ENCODE measurements at regions not wholly inside any gene's neighbourhood (a gene's known extent, or its start where the extent isn't known, plus 50 kb on each side); places are given as distances from the start of the nearest gene placed in this dataset.

- DNase-seq = no peak
These were observed 51.3 kb upstream of the PFKP start for GRCh38 chr10:3016016-3016415.

DNA sequence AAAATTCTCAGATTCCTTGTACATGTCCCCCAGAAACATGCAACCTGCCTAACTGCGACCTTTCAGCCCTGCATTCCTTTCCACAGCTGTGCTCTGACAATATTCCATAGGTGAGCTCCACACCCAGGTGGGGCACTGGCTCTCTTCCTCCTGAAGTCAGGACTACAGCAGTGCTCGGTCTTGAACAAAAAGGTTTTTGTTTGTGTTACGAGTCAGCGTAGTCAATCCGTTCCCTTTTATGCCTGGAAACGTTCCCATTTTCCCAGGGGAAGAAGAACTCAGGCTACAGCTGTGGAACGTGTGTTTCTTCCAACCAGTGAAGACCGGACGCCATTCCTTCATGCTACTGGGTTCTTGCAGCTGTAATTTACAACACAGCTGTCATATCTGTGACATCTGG is 52.4 kb upstream of the PFKP start:
- no peak for DNase-seq

- DNase-seq = no peak
These were observed 55.1 kb upstream of the PFKP start for GRCh38 chr10:3012223-3012622.

GRCh38 chr10:3010816-3011460 is 56.4 kb upstream of the PFKP start:
- DNase-seq = no peak

- DNase-seq = no peak
These were observed 57.0 kb upstream of the PFKP start for GRCh38 chr10:3010334-3010733.

DNA sequence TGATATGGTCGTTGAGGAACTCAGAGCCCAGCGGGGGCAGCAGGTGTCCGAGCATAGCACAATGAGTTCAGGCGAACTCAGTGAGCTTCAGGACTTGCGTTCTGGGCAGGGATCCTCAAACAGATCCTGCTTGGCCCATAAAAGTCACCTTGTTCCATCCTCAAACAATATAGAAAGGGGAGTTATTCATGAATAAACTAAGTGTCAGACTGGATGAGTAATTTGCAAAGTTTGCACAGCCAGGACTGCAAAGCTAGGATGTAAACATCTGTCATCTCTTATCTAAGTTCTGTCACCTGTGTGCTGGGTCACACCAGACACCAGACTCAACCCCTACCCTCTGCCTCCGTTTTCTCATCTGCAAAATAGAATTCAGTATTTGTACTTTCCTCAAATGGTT is 58.0 kb upstream of the PFKP start:
- DNase-seq = no peak

DNA sequence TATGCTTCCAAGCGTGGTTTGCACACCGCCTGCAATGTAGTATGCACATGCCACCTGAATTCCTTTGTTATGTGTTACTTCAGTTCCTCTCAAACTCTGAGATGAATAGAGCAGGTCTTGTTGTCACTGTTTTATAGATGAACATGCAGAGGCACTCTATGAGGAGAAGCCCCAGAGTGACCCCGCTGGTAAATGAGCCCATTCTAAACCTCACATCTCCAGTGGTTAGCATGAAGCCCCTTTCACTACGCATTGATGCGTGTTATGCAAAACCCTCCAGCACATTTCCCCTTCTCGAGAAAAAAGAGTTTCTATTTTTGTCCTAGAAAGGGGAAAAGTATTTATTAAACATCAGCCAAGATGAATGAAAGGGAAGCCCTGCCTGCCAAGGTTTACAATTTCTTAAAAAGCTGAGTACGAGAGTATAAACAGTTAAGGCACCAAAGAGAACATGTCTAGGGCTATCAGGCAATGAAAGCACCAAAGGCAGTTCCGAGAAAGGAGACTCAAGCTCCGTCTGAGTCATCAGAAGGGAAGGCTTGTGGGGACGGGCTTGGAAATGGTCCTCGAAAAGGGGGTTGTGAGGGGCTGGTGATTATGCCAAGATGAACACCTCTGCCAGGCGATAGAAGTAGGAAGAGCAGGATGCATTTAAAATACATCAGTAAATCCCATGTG is 58.7 kb upstream of the PFKP start:
- DNase-seq = no peak

GRCh38 chr10:3006607-3007006 is 60.7 kb upstream of the PFKP start:
- no peak for DNase-seq

DNA sequence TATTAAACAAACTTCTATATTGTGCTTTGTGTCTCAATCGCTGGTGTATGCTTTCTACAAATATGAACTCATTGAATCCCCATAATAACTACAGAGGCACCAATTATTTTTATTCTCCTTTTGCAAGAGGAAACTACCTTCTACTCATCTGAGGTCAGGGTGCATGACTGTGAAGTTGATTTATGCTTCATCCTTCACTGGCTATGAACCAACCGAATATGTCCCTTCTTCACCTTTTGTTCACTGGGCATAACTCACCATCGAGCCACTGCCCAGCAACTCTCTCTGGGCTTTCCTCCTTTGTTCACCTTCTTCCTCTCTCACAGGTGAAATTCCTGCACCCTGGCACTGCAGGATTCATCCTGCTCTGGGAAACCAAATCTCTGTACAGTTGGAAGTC is 61.3 kb upstream of the PFKP start:
- no peak for DNase-seq

- DNase-seq = no peak
These were observed 65.0 kb upstream of the PFKP start for GRCh38 chr10:3002304-3002703.

DNA sequence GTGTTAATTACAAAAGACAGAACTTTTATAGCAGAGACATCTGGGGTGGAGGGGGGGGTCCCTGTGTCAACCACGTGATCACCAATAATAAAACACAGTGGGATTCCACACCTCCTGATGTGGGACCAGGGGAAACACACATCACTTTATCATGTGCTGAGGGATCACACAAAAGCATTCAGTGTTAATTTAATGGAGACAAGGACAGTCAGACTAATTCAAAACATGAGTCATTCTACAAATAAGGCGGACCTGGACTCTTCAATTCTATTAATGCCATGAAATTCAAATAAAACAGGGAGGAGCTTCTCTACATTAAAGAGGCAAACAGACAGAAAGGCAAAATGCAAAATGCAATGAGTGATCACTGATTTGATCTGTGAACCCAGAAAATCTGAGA is 67.3 kb upstream of the PFKP start:
- DNase-seq = no peak

DNA sequence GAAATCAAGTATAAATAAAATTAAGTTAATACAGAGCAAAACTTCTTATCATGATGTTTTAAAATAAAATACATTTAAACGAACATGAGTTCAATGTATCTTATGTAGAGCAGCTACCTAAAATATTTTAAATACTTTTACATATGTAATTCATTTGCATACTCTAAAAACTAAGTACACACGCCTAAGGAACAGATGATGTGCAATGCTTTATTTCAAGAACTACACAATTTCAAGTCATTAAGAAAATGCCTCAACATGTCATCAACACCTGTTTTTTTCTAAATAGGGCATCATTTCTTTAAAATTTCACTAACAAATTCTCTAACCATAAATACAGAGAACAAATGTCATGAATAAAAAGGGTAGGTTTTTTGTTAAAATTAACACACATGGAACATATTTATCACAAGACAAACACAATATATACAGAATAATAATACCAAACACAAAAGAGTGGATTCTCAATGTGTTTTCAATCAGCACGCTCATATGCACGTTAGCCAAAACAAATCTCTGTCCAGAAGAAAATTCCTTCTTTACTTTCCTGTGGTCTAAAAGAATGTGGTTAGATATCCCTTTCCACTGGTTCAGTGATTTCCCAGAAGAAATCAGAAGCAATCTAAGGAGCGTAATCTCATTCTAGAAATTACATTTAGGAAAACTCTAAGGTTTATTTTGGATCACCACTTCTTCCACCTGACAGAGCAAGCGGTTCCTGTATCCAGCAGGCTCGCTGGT is 73.0 kb upstream of the PFKP start:
- DNase-seq = no peak

DNA sequence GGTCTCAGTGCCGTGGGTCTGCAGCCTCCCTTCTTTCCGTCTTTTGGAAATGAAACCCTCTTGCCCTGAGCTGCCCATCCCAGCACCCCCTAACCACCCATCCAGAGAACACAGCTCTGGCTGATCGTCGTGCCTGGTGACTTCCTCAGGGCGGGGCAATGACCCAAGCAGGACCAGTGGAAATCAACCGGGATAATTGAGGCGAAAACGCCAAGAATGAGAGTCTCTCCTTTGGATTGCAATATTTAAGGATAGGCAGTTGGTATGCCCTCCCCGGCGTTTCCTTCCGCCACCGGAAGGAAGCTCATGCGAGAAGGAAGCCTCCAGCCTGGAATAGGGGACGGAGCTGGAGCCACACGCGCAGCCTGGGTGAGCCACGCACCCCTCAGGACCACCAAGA is 73.7 kb upstream of the PFKP start:
- no peak for DNase-seq

DNA sequence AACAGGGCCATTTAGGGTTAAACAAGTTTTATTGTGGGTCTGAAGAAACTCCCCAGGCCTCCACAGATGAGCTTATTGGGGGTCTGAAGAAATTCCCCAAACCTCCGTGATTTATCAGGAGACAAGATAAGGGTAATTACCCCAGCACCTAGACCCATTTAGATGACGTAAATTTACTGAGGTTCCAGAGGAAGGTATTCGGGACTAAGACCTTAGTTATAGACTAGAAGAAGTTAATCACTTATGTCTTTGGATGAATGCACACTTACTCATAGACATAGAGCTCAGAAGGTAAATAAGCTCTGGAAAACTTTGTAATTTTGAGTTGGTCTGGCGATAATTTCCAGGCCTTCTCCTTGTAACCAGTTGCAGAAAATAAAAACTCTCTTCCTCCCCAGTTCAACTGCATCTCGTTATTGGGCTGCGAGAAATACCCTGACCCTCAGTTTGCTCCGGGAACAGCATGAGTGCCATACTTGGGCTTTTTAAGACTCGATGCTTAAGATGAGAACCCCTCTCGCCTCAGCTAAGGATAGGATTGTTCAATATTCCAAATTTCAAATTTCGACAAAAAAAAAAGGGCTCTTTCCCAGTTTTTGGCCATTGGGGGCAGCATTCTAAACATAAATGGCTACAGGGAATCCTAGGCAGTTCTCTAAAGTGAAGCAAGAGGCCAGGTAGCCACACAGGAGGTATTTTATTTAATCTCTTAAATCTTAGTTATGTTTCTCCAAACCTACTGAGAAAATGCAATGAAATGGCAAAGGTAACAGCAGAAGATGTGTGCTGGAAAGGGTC is 74.7 kb upstream of the PFKP start:
- DNase-seq = no peak

DNA sequence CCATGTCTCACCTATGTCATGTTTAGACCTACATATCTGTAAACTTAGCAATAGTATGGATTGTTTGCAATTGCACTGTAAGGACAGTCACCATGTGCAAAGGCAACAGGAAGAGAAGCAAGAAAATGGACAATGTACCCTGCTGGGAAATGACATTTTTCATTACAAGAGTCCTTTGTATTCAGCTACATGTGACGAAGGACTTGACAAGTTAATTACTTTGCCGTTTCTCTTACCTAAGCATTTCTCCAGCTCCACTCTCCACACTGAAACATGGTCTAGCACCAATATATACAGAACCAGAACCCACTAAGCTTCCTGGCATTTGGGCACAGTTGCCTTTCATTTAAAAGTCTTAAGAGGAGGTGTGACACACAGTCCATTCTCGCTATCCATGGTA is 76.6 kb upstream of the PFKP start:
- no peak for DNase-seq

DNA sequence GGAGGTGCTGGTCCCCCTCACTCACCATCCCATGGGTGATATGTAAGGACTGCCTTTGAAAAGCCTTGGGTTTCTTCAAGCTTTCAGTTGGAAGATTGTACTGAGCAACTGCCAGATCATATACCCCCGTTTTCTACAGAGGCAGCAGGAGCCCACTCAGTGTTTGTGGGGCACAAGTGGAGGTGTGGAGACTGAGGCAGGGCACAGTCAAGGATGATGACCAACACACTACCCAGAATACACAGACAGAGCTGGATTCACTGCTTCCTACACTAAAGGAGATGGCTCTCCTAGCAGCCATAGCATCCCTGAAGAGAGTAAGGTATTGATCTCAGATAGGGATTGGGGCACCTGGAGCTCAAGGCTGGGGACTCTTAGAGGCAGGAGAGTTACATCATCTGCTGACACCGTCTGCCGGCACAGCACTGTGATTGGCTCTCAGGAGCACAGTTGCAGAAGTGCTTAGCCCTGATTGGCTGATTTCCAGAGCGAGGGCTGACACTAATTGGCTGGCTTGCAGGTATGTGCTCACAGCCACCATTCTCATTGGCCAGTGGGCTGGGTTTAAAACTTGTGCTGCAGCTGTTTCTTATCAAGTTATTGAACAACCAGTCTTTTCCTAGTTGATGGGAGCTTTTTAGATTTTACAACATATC is 77.9 kb upstream of the PFKP start:
- DNase-seq = no peak

DNA sequence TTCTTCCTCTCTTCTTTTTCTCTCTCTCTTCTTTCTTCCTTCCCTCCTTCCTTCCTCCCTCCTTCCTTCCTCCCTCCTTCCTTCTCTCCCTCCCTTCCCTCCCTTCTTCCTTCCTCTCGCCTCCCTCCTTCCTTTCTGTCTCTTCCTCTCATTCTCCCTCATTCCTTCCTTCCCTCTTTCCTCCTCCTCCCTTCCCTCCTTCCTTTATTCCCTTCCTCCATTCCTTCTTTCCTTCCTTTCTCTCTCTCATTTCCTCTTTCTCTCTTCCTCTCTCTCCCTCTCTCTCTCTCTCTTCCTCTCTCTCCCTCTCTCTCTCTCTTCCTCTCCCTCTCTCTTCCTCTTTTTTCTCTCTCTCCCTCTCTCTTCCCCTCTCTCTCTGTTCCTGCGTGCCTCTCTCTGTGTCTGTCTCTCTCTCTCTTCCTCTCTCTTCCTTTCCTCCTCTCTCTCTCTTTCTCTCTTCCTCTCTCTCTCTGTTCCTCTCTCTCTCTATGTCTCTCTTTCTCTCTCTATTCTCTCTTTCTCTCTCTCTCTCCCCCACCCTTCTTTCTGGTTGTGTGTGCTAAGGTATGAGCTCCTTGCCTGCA is 80.1 kb upstream of the PFKP start:
- no peak for DNase-seq

DNA sequence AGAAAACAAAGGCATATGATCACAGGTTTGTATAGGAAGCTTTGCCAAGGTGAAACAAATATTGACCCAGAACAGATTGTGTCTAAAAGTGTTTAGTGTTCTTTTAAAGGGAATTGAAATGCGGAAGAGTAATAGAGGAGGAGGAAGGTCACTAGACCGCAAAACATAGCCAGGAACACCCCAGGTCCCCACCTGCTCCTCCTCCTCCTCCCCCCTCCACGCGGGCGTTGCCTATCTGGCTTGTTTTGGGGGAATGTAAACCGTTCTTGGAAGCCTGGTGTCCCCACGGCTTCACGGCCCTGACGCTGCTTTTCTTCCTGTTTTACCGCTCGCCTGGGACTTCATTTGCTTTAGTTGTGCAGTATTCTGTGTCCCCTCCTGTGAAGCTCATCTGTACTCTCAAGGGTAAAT is 81.0 kb upstream of the PFKP start:
- DNase-seq = peak; percentile 27

GRCh38 chr10:2985729-2986232 is 81.6 kb upstream of the PFKP start:
- no peak for DNase-seq

- no peak for DNase-seq
These were observed 82.7 kb upstream of the PFKP start for GRCh38 chr10:2984682-2985081.

GRCh38 chr10:2982146-2982545 is 85.2 kb upstream of the PFKP start:
- DNase-seq = no peak

DNA sequence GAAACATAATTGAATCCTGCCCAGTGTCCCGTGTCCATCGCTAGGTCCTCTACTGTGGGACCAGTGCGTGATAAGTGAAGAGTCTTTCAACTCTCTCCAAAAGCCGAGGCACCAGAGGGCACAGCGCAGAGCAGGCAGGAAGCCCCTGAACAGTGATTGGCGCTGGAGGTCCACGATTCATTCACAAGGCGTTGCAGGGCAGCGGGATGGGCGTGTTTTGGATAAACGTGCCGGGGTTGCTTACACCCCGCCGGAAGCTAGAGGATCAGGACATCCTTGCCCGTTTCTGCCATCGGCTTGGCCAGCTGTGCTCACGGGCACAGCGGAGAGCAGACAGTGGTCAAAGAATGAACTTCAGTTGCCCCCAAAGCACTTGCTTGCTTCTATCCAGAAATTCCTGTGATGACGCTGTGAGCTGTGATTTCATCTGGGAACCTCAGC is 86.0 kb upstream of the PFKP start:
- no peak for DNase-seq

Measured in GF-D8 (cell line).